ENCODE measurements at regions not wholly inside any gene's neighbourhood (a gene's known extent, or its start where the extent isn't known, plus 50 kb on each side); places are given as distances from the start of the nearest gene placed in this dataset.

GRCh38 chr7:156198277-156198676, 386.0 kb upstream of the SHH start:
- peaks cover 0 to 11% (median 0%) of the 10 kb centered on the region in 3 donors for H3K9me3 ChIP-seq (ENCODE audit: control extremely low read depth in 1 of 3, control insufficient read depth in 2 of 3, insufficient read depth in 1 of 3, low read length in 2 of 3)
- intact Hi-C loops (cut with micrococcal nuclease): no loop called here
- no peak overlapping the region for H3K4me3 Mint-ChIP-seq
- H3K27ac Mint-ChIP-seq: no peak overlapping the region
- CTCF ChIA-PET: no interaction called here
- H3K27ac ChIP-seq (ENCODE audit: low read length in 2 of 2): no peak overlapping the region
- no peak for DNase-seq
- POLR2A ChIA-PET: no interaction called here
- no peaks in the 10 kb centered on the region for H3K36me3 ChIP-seq (replicated peaks in 1 of 2; ENCODE audit: control extremely low read depth in 1 of 2, control insufficient read depth in 1 of 2, extremely low read depth in 1 of 2, insufficient read depth in 2 of 2, low read length in 1 of 2)
- no peaks in the 10 kb centered on the region for H4K20me1 ChIP-seq (ENCODE audit: control insufficient read depth, insufficient read depth, low read length, poor library complexity, severe bottlenecking)
- H3K9me3 Mint-ChIP-seq (ENCODE audit: insufficient read depth): no peaks in the 10 kb centered on the region
- H2AFZ ChIP-seq (ENCODE audit: insufficient read depth, low read depth, low read length, poor library complexity, severe bottlenecking): no peak overlapping the region
- H3K79me2 ChIP-seq (ENCODE audit: control insufficient read depth, insufficient read depth, low read length): no peaks in the 10 kb centered on the region
- ATAC-seq (ENCODE audit: low read depth): no peak
- TF ChIP-seq CTCF (IDR thresholded peaks at IDR 0.05) (no peak), EZH2 (IDR thresholded peaks at IDR 0.05; ENCODE audit: borderline replicate concordance, insufficient read depth, low read depth, low read length, poor library complexity, severe bottlenecking) (no peak)
- no peak overlapping the region for H3K4me3 ChIP-seq (ENCODE audit: control extremely low read depth in 1 of 5, extremely low read depth in 1 of 5, insufficient read depth in 1 of 5, low read depth in 2 of 5, low read length in 4 of 5)
- H3K9ac ChIP-seq (ENCODE audit: low read length): no peak overlapping the region
- no peaks in the 10 kb centered on the region for H3K27me3 ChIP-seq (replicated peaks in 1 of 4; ENCODE audit: control extremely low read depth in 1 of 4, control insufficient read depth in 3 of 4, insufficient read depth in 4 of 4, low read length in 3 of 4)
- H3K4me1 ChIP-seq (ENCODE audit: control insufficient read depth in 2 of 2, insufficient read depth in 2 of 2, low read length in 2 of 2): no peaks in the 10 kb centered on the region
- peaks cover 8% of the 10 kb centered on the region for H3K27me3 Mint-ChIP-seq
- H3K4me2 ChIP-seq (replicated peaks; ENCODE audit: low read depth, low read length, poor library complexity, severe bottlenecking): no peak overlapping the region
- H3K4me1 Mint-ChIP-seq: peaks cover 2% of the 10 kb centered on the region
- WGBS (ENCODE audit: insufficient coverage): 95% methylated on average over 6 of the region's 9 CpGs

- Histone ChIP-seq H3K4me3 (ENCODE audit: control extremely low read depth in 1 of 5, extremely low read depth in 1 of 5, insufficient read depth in 1 of 5, low read depth in 2 of 5, low read length in 4 of 5) (no peak overlapping the region), H3K4me2 (replicated peaks; ENCODE audit: low read depth, low read length, poor library complexity, severe bottlenecking) (no peak overlapping the region), H3K9me3 (ENCODE audit: control extremely low read depth in 1 of 3, control insufficient read depth in 2 of 3, insufficient read depth in 1 of 3, low read length in 2 of 3) (peaks cover 0 to 11% (median 0%) of the 10 kb centered on the region in 3 donors), H3K36me3 (replicated peaks in 1 of 2; ENCODE audit: control extremely low read depth in 1 of 2, control insufficient read depth in 1 of 2, extremely low read depth in 1 of 2, insufficient read depth in 2 of 2, low read length in 1 of 2) (no peaks in the 10 kb centered on the region), H3K4me1 (ENCODE audit: control insufficient read depth in 2 of 2, insufficient read depth in 2 of 2, low read length in 2 of 2) (no peaks in the 10 kb centered on the region), H3K27ac (ENCODE audit: low read length in 2 of 2) (no peak overlapping the region), H2AFZ (ENCODE audit: insufficient read depth, low read depth, low read length, poor library complexity, severe bottlenecking) (no peak overlapping the region), H4K20me1 (ENCODE audit: control insufficient read depth, insufficient read depth, low read length, poor library complexity, severe bottlenecking) (no peaks in the 10 kb centered on the region), H3K27me3 (replicated peaks in 1 of 4; ENCODE audit: control extremely low read depth in 1 of 4, control insufficient read depth in 3 of 4, insufficient read depth in 4 of 4, low read length in 3 of 4) (no peaks in the 10 kb centered on the region), H3K79me2 (ENCODE audit: control insufficient read depth, insufficient read depth, low read length) (no peaks in the 10 kb centered on the region), H3K9ac (ENCODE audit: low read length) (no peak overlapping the region)
- ATAC-seq (ENCODE audit: low read depth) (no peak), DNase-seq (no peak)
- Mint-ChIP-seq H3K4me3 (no peak overlapping the region), H3K27ac (no peak overlapping the region), H3K4me1 (peaks cover 2% of the 10 kb centered on the region), H3K27me3 (peaks cover 8% of the 10 kb centered on the region), H3K9me3 (ENCODE audit: insufficient read depth) (no peaks in the 10 kb centered on the region)
- TF ChIP-seq CTCF (IDR thresholded peaks at IDR 0.05) (no peak), EZH2 (IDR thresholded peaks at IDR 0.05; ENCODE audit: borderline replicate concordance, insufficient read depth, low read depth, low read length, poor library complexity, severe bottlenecking) (no peak)
- ChIA-PET POLR2A (no interaction called here), CTCF (no interaction called here)
- intact Hi-C loops (cut with micrococcal nuclease): no loop called here
- WGBS (ENCODE audit: insufficient coverage): 71% methylated on average over 13 of the region's 13 CpGs
These were observed 384.4 kb upstream of the SHH start for GRCh38 chr7:156196649-156197048.

All from B cell (primary cell).